Psoas muscle (tissue), 7 donors: ENCODE measurements at regions not wholly inside any gene's neighbourhood (a gene's known extent, or its start where the extent isn't known, plus 50 kb on each side); places are given as distances from the start of the nearest gene placed in this dataset.
"Not testable (repeated sequence)": the region's sequence is repeated elsewhere in the genome, so short reads cannot be mapped to it uniquely, and the experiment has no call there.

Experiments used
- ATAC-seq, 4 donors: fragments of 200-7000 bp; cut with Tn5 transposase; one replicate each; pipeline ENCODE4 v1.9.1; 2020; ENCODE audit warnings: moderate library complexity in 3 of 4, mild to moderate bottlenecking in 2 of 4
- DNase-seq, 2 donors: peaks; one replicate each; pipeline ENCODE4 v3.0.0-alpha.2; 2020
- H3K27ac ChIP-seq: fragments of 200-600 bp; one replicate; pipeline ENCODE4 v1.8.0; 2022
- H3K27me3 ChIP-seq, 3 donors: fragments of 200-600 bp in 1 of 3; one replicate each; pipeline versions ENCODE4 v1.6.1 to v1.8.0; 2013 to 2022; ENCODE audit warnings: low read length in 2 of 3, mild to moderate bottlenecking in 2 of 3, moderate library complexity in 1 of 3; ENCODE audit not compliant: insufficient read depth in 3 of 3
- H3K36me3 ChIP-seq, 2 donors: fragments of 200-600 bp in 1 of 2; one replicate each; pipeline versions ENCODE4 v1.6.1 to v1.8.0; 2013 to 2022; ENCODE audit warnings: low read depth in 1 of 2, mild to moderate bottlenecking in 1 of 2, moderate library complexity in 1 of 2; ENCODE audit not compliant: insufficient read depth in 1 of 2
- H3K4me1 ChIP-seq: fragments of 200-600 bp; one replicate; pipeline ENCODE4 v1.8.0; 2022
- H3K4me3 ChIP-seq: fragments of 200-600 bp; one replicate; pipeline ENCODE4 v1.8.0; 2022; ENCODE audit warnings: mild to moderate bottlenecking
- H3K9me3 ChIP-seq: fragments of 200-600 bp; one replicate; pipeline ENCODE4 v1.8.0; 2022
- CTCF ChIP-seq: fragments of 200-600 bp; IDR thresholded peaks from one replicate; pipeline ENCODE4 v1.8.0; 2022; ENCODE audit warnings: antibody characterized with exemption
- WGBS, 3 donors: extraction: QIAGEN DNeasy Blood & Tissue Kit; methylation state at CpG; one replicate each; pipeline versions ENCODE4 v1.1.6 to v1.1.7; 2013; 5-methylcytosine and 5-hydroxymethylcytosine counted together
- intact Hi-C, 2 donors: fragments of 100-400 bp; cut with DNase I; formaldehyde crosslinking; loops; one replicate each; pipeline versions ENCODE4 v1.11.0 to v1.14.2; 2022
- donor health status: healthy with polysubstance abuse.
- donor health status: DM: no; HTN: no; CAD: no; lungs with moderate emphysema.
- donor health status: Bipolar disorder and iron deficiency.
- donor health status: healthy.
- donor health status: DM: yes; HTN: yes; CAD: no.
- donor health status: DM: no; HTN: no; CAD: no.
- donor health status: DM: yes; HTN: yes; CAD: no.

- no peak for ATAC-seq
- no peaks in the 10 kb centered on the region for H3K9me3 ChIP-seq
- intact Hi-C loops = no loop called here
- H3K27ac ChIP-seq = no peak overlapping the region
- no peak for DNase-seq
- no peak for TF ChIP-seq CTCF
- no peaks in the 10 kb centered on the region for H3K27me3 ChIP-seq
- no peak overlapping the region for H3K4me3 ChIP-seq
- H3K36me3 ChIP-seq = no peaks in the 10 kb centered on the region
- WGBS, 3 donors = 15 to 31% (median 16%) methylated on average over 3 of the region's 3 CpGs
- no peaks in the 10 kb centered on the region for H3K4me1 ChIP-seq
These were observed 229.9 kb upstream of the GRIK2 start for GRCh38 chr6:101163611-101164010.

GRCh38 chr6:101167638-101168037 lies 225.9 kb upstream of the GRIK2 start:
- no peak overlapping the region for H3K27ac ChIP-seq
- TF ChIP-seq CTCF = no peak
- peaks cover 6% of the 10 kb centered on the region for H3K9me3 ChIP-seq
- no peak for ATAC-seq
- 90 to 96% (median 91%) methylated on average over 14 of the region's 14 CpGs for WGBS, 3 donors
- no peak overlapping the region for H3K4me3 ChIP-seq
- H3K36me3 ChIP-seq = no peaks in the 10 kb centered on the region
- DNase-seq = no peak
- H3K27me3 ChIP-seq = no peaks in the 10 kb centered on the region
- no peaks in the 10 kb centered on the region for H3K4me1 ChIP-seq
- intact Hi-C loops = no loop called here

- H3K27me3 ChIP-seq, H3K27ac ChIP-seq, H3K36me3 ChIP-seq, H3K9me3 ChIP-seq, ATAC-seq, DNase-seq, H3K4me1 ChIP-seq, H3K4me3 ChIP-seq, intact Hi-C loops: not testable (repeated sequence)
- WGBS, 3 donors = 86 to 91% (median 87%) methylated on average over 4 of the region's 4 CpGs
These were observed 222.5 kb upstream of the GRIK2 start for GRCh38 chr6:101171049-101171448.

GRCh38 chr6:101178748-101179147 lies 214.8 kb upstream of the GRIK2 start:
- H3K27me3 ChIP-seq = no peaks in the 10 kb centered on the region
- H3K4me3 ChIP-seq = no peak overlapping the region
- DNase-seq (no peak), ATAC-seq (no peak)
- H3K9me3 ChIP-seq = no peaks in the 10 kb centered on the region
- H3K27ac ChIP-seq = no peak overlapping the region
- TF ChIP-seq CTCF = no peak
- intact Hi-C loops = no loop called here
- no peaks in the 10 kb centered on the region for H3K4me1 ChIP-seq
- no peaks in the 10 kb centered on the region for H3K36me3 ChIP-seq

DNA sequence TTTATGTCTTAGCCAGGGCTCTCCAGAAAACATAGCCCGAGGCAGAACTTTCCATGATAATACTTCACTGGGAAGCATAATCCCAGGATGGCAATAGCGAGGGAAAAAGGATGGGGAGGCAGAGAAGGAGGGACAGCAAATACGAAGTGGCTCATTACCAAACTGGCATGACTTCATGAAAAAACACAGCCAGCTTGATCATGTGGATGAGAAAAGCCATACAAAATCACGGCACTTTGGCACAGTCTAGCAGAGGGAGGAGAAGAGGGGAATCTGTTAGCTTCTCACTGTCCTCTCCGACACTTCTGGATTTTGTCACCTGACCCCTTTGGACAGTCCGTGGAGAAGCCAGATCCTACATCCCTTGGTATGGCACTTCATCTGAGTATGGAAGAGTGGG lies 212.5 kb upstream of the GRIK2 start:
- ATAC-seq (no peak), DNase-seq (no peak)
- H3K36me3 ChIP-seq = no peaks in the 10 kb centered on the region
- 64 to 69% (median 65%) methylated on average over 6 of the region's 6 CpGs for WGBS, 3 donors
- H3K27me3 ChIP-seq = no peaks in the 10 kb centered on the region
- no peak overlapping the region for H3K4me3 ChIP-seq
- no peak overlapping the region for H3K27ac ChIP-seq
- no peaks in the 10 kb centered on the region for H3K9me3 ChIP-seq
- intact Hi-C loops = no loop called here
- TF ChIP-seq CTCF = no peak
- no peaks in the 10 kb centered on the region for H3K4me1 ChIP-seq

DNA sequence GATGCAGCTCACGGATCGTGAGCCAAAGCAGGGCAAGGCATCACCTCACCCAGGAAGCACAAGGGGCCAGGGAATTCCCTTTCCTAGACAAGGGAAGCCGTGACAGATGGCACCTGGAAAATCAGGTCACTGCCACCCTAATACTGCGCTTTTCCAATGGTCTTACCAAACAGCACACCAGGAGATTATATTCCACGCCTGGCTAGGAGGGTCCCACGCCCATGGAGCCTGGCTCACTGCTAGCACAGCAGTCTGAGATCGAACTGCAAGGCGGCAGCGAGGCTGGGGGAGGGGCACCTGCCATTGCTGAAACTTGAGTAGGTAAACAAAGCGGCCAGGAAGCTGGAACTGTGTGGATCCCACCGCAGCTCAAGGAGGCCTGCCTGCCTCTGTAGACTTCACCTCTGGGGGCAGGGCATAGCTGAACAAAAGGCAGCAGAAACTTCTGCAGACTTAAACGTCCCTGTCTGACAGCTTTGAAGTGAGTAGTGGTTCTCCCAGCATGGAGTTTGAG lies 205.2 kb upstream of the GRIK2 start:
- ATAC-seq, H3K9me3 ChIP-seq, DNase-seq, intact Hi-C loops, H3K4me1 ChIP-seq, H3K36me3 ChIP-seq, H3K27me3 ChIP-seq, H3K4me3 ChIP-seq, H3K27ac ChIP-seq: not testable (repeated sequence)
- WGBS, 3 donors = 78 to 86% (median 83%) methylated on average over 11 to 12 of the region's 12 CpGs
